ENCODE measurements at regions not wholly inside any gene's neighbourhood (a gene's known extent, or its start where the extent isn't known, plus 50 kb on each side); places are given as distances from the start of the nearest gene placed in this dataset.

- TF ChIP-seq CTCF (IDR thresholded peaks at IDR 0.05; ENCODE audit: insufficient read depth, low read length, poor library complexity, severe bottlenecking), result no peak
- no peak for TF ChIP-seq EZH2phosphoT487 (conservative IDR thresholded peaks at IDR 0.05; ENCODE audit: low read length)
Observed at GRCh38 chr2:18369760-18370159, 190.7 kb downstream of the RDH14 start.
